Keratinocyte (primary cell): ENCODE measurements at regions not wholly inside any gene's neighbourhood (a gene's known extent, or its start where the extent isn't known, plus 50 kb on each side); places are given as distances from the start of the nearest gene placed in this dataset.

Source experiments
- DNase-seq: peaks from one replicate; pipeline ENCODE4 v3.0.0-alpha.2; 2011; ENCODE audit warnings: low read depth, missing footprints, low spot score
- FAIRE-seq: peaks from 2 replicates; lab custom pipeline; 2011; peaks lifted over from hg19 to GRCh38; lab: Jason Lieb, UNC
- H2AFZ ChIP-seq: 2 replicates; pipeline ENCODE4 v1.6.0; 2012; ENCODE audit warnings: low read length, control low read depth, inconsistent platforms; ENCODE audit not compliant: control insufficient read depth
- H3K27ac ChIP-seq: 2 replicates; pipeline ENCODE4 v1.5.1; 2011; ENCODE audit warnings: low read length; ENCODE audit not compliant: control insufficient read depth, insufficient read depth
- H3K27me3 ChIP-seq: 3 replicates; pipeline ENCODE4 v1.6.0; 2011; ENCODE audit warnings: low read length; ENCODE audit not compliant: control insufficient read depth, insufficient read depth; ENCODE audit errors: extremely low read depth
- H3K36me3 ChIP-seq, 2 experiments: 2 replicates in 1 of 2; 3 replicates in 1 of 2; pipeline ENCODE4 v1.5.1; 2011; ENCODE audit warnings: low read length in 2 of 2, mild to moderate bottlenecking in 1 of 2; ENCODE audit not compliant: control insufficient read depth in 2 of 2, insufficient read depth in 2 of 2; ENCODE audit errors: extremely low read depth in 1 of 2
- H3K4me1 ChIP-seq: 3 replicates; pipeline ENCODE4 v1.5.1; 2011; ENCODE audit warnings: low read length; ENCODE audit not compliant: control insufficient read depth, insufficient read depth; ENCODE audit errors: extremely low read depth
- H3K4me2 ChIP-seq: 3 replicates; pipeline ENCODE4 v1.6.0; 2011; ENCODE audit warnings: low read depth, low read length; ENCODE audit not compliant: control insufficient read depth, insufficient read depth; ENCODE audit errors: extremely low read depth
- H3K4me3 ChIP-seq, 3 experiments: fragments of 200-600 bp in 1 of 3; sonication (generic) in 1 of 3; 2 replicates in 2 of 3; 3 replicates in 1 of 3; pipeline ENCODE4 v1.5.1; 2011 to 2016; ENCODE audit warnings: low read length in 3 of 3, mild to moderate bottlenecking in 3 of 3, control low read depth in 2 of 3, inconsistent platforms in 1 of 3, low read depth in 1 of 3, mixed read lengths in 1 of 3, mixed run types in 1 of 3, moderate library complexity in 1 of 3; ENCODE audit not compliant: control insufficient read depth in 2 of 3, insufficient read depth in 2 of 3; ENCODE audit errors: extremely low read depth in 1 of 3
- H3K79me2 ChIP-seq: 2 replicates; pipeline ENCODE4 v1.6.0; 2012; ENCODE audit warnings: low read length; ENCODE audit not compliant: control insufficient read depth, insufficient read depth
- H3K9ac ChIP-seq: 3 replicates; pipeline ENCODE4 v1.6.0; 2011; ENCODE audit warnings: low read length; ENCODE audit not compliant: control insufficient read depth, insufficient read depth; ENCODE audit errors: extremely low read depth
- H3K9me1 ChIP-seq: 3 replicates; pipeline ENCODE4 v1.6.0; 2011; ENCODE audit warnings: low read length; ENCODE audit not compliant: control insufficient read depth, insufficient read depth; ENCODE audit errors: extremely low read depth
- H3K9me3 ChIP-seq: 2 replicates; pipeline ENCODE4 v1.5.1; 2012; ENCODE audit warnings: low read depth, low read length; ENCODE audit not compliant: control insufficient read depth
- H4K20me1 ChIP-seq: 3 replicates; pipeline ENCODE4 v1.6.0; 2011; ENCODE audit warnings: low read length; ENCODE audit not compliant: control insufficient read depth, insufficient read depth; ENCODE audit errors: extremely low read depth
- EZH2 ChIP-seq: IDR thresholded peaks from one replicate; pipeline ENCODE4 v1.6.1; 2012; ENCODE audit warnings: inconsistent platforms, mild to moderate bottlenecking, low read length, moderate library complexity
- dilution Hi-C: fragments of 300-500 bp; cut with MboI; formaldehyde crosslinking; loops from one replicate; pipeline ENCODE4 v1.7.0; 2020; ENCODE audit warnings: low sequenced_read_pairs; ENCODE audit not compliant: extremely low pct_ligation_motif_present
- TF ChIP-seq, protein P1 (sequence below), 3 experiments: IDR thresholded peaks in 1 of 3; conservative IDR thresholded peaks in 1 of 3; optimal IDR thresholded peaks in 1 of 3; 2 replicates in 2 of 3; 3 replicates in 1 of 3; pipeline versions ENCODE3 to v1.5.1; 2011; ENCODE audit warnings: low read length in 3 of 3, mild to moderate bottlenecking in 3 of 3, moderate library complexity in 2 of 3, control low read depth in 1 of 3, inconsistent platforms in 1 of 3; ENCODE audit not compliant: insufficient read depth in 2 of 3; ENCODE audit errors: extremely low read depth in 1 of 3

DNA sequence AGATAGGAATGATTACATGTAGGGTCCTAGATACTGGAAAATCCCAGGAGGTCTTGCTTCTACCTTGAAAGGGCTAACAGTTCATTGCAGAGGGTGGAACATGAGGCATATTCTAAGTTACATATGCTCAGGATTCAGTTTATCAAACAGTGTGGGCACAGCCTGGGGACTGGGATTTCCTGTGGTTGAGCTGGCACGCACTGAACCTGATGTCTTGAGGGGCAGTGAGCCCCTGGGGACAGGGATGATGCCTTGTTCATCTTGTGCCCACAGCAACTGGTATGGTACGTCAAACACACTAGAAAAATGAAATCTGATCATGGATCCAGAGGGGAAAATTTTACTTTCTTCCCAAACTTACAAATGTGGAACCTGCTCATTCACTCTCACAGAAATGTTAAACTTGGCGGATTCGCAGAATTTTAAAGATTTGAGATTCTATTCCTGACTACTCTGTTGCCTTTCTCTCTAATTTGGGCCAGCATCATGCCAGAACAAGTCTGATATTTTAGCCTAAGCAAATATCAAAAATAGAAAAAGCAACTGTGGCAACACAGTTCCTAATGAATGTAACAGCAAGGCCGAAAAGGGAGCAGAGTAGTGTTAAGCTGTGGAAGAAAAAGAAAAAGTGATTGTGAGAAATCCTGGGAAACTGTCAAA is 68.2 kb upstream of the COL24A1 start:
- FAIRE-seq (no peak), DNase-seq (no peak)
- H4K20me1 ChIP-seq: no peaks in the 10 kb centered on the region
- no peaks in the 10 kb centered on the region for H3K9me1 ChIP-seq
- H3K9me3 ChIP-seq: no peaks in the 10 kb centered on the region
- H3K4me2 ChIP-seq: no peak overlapping the region
- no peaks in the 10 kb centered on the region for H3K27me3 ChIP-seq
- no peaks in the 10 kb centered on the region for H3K79me2 ChIP-seq
- H3K9ac ChIP-seq: no peak overlapping the region
- TF ChIP-seq, protein P1, sequence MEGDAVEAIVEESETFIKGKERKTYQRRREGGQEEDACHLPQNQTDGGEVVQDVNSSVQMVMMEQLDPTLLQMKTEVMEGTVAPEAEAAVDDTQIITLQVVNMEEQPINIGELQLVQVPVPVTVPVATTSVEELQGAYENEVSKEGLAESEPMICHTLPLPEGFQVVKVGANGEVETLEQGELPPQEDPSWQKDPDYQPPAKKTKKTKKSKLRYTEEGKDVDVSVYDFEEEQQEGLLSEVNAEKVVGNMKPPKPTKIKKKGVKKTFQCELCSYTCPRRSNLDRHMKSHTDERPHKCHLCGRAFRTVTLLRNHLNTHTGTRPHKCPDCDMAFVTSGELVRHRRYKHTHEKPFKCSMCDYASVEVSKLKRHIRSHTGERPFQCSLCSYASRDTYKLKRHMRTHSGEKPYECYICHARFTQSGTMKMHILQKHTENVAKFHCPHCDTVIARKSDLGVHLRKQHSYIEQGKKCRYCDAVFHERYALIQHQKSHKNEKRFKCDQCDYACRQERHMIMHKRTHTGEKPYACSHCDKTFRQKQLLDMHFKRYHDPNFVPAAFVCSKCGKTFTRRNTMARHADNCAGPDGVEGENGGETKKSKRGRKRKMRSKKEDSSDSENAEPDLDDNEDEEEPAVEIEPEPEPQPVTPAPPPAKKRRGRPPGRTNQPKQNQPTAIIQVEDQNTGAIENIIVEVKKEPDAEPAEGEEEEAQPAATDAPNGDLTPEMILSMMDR (optimal IDR thresholded peaks at IDR 0.05 in 1 of 3, IDR thresholded peaks at IDR 0.05 in 1 of 3, conservative IDR thresholded peaks at IDR 0.05 in 1 of 3; ENCODE audit: extremely low read depth in 1 of 3, insufficient read depth in 2 of 3, low read length in 3 of 3): no peak
- no peak for TF ChIP-seq EZH2
- H3K4me1 ChIP-seq: no peaks in the 10 kb centered on the region
- no peak overlapping the region for H3K4me3 ChIP-seq
- H3K27ac ChIP-seq: no peak overlapping the region
- dilution Hi-C loops: no loop called here
- no peaks in the 10 kb centered on the region for H3K36me3 ChIP-seq
- H2AFZ ChIP-seq: no peak overlapping the region

DNA sequence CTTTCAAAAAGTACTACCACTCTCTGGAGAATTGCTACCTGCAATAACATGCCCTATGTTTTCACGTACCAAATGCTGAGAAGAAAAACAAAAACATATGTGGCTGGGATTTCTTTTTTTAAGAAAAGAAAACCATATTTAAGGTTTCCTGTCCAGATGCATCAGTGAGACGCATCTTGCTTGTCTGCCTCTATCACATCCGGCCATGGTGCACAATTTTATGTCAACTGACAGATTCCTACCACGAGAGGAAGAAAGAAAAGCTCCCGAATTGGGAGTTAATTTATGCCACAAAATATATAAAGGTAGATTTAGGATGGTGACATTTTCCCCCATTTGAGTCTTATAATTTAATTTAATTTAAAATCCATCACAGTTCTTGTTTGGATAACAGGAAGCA is 62.3 kb upstream of the COL24A1 start:
- no peak overlapping the region for H2AFZ ChIP-seq
- H3K36me3 ChIP-seq: no peaks in the 10 kb centered on the region
- H3K4me3 ChIP-seq: no peak overlapping the region
- no peaks in the 10 kb centered on the region for H3K4me1 ChIP-seq
- no peak for FAIRE-seq
- H3K27me3 ChIP-seq: no peaks in the 10 kb centered on the region
- no peaks in the 10 kb centered on the region for H3K9me1 ChIP-seq
- TF ChIP-seq EZH2: no peak
- TF ChIP-seq, protein P1 (optimal IDR thresholded peaks at IDR 0.05 in 1 of 3, IDR thresholded peaks at IDR 0.05 in 1 of 3, conservative IDR thresholded peaks at IDR 0.05 in 1 of 3; ENCODE audit: extremely low read depth in 1 of 3, insufficient read depth in 2 of 3, low read length in 3 of 3): no peak
- no peak overlapping the region for H3K27ac ChIP-seq
- no peaks in the 10 kb centered on the region for H4K20me1 ChIP-seq
- dilution Hi-C loops: no loop called here
- DNase-seq: no peak
- no peak overlapping the region for H3K4me2 ChIP-seq
- no peaks in the 10 kb centered on the region for H3K9me3 ChIP-seq
- no peak overlapping the region for H3K9ac ChIP-seq
- H3K79me2 ChIP-seq: no peaks in the 10 kb centered on the region
